Putamen (tissue), 1 donor: ENCODE measurements at regions not wholly inside any gene's neighbourhood (a gene's known extent, or its start where the extent isn't known, plus 50 kb on each side); places are given as distances from the start of the nearest gene placed in this dataset.

Experiments
- DNase-seq: peaks from one replicate; pipeline ENCODE4 v3.0.0-alpha.2; 2016; ENCODE audit warnings: low spot score

DNA sequence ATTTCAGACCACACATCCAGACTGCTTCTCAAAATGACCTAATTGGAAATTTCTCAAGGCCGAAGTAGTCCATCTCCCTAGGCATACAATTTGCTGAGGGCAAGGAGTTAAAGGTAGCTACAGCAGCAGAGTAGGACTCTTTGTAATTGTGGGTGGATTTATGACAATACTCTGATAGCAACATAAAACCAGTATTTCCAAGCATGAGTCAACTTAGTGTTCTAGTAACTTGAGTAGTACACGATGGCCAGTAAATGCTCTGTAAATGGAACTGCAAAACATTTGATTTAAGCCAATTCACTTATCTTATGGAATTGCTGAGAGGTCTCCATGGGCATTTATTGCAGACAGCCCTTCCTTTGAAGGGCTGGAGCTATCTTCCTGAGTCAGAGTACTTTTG, 352.2 kb downstream of the PLK2 start:
- no peak for DNase-seq

DNA sequence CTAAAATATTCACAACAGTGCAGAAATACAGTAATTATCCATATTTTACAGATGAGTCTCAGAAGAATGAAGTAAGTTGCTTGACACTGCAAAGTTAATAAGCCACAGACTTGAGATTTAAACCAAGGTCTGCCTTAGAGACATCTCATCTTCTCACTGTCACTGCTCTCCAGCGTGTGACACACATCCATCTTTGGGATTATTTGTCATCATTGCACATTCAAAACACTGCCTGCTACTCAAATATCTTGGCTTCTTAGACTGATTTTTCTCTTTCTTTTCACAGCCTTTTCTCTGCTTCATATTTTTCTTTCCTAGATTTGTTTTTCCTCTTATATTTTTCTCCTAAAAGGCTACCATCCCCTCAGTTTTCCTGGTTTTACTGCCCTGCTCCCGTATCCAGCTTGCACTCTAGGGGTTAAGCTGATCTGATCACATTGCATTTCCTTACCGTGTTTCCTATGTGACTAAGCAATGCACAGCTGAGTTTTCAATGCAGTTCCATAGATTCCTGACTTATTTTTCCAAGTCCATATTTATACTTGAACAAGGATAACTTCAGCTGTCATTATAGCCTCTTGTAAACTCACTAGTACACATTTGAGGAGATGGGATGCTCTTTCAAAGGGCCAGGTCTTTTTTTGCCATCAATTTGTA, 353.0 kb downstream of the PLK2 start:
- no peak for DNase-seq

DNA sequence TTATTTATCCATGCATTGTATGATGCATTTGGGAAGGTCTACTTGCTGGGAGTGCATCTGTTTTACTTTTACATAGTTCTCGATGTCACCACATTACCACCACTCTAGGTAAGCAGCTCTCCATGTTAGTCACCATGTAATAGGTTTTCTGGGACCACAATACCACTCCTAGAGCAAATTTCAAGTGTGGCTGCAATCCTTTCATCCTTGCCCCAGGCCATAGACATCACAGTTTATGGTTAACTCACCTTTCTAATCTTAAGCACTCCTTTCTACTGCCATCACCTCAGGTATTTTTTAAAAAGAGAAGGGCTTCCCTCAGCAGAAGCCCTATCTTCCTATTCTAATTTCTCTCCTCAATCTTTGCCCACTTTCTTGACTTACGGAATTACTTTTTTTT, 354.1 kb downstream of the PLK2 start:
- DNase-seq = no peak

DNA sequence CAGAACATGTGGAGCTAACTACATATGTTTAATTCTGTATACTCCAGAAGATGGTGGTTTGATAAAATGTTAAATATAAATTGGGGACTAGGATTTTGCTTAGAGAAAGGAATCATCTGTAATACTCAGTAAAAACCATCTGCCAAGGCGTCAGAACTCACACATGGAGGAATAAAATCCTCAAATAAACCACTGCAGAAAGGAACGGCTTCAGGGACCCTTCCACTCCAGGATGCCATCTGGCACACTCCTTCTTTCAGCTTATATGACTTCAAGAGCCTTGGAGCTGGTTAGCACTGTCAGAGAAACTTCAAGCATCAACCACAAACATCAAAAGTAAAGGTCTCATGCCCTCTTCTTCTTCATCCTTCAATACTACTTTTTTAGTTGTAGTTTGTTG, 360.6 kb downstream of the PLK2 start:
- DNase-seq = no peak

DNA sequence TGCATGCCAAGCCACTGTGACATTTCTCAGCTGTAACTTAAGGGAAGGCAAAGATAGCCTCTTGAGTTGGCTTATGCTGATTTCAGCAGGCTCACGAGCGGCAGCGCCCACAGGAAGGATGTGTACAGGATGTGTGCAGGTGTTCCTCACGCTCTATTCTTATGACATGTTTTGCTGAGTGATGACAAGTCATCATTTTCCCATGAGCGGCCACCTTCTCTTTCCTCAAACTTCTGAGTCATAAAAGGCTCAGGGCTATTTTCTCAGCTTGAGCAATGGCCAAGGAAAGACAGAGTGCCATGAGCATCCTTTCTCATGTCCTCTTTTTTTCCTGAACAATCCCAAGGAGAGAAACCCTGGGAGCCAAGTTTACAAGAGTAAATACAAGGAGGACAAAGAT, 365.9 kb downstream of the PLK2 start:
- DNase-seq = no peak

DNA sequence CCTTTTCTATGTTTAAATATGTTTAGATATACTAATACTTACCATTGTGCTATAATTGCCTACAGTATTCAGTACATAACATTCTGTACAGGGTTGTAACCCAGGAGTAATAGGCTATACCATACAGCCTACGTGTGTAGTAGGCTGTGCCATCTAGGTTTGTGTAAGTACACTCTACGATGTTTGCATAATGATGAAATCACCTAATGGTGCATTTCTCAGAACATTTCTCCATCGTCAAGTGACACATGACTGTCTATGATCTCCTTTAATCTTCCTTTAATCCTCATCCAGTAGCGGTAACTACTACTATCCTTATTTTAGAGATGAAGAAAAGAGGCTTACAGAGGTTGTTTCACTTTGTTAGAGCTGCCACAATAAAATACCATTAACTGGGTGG, 369.2 kb downstream of the PLK2 start:
- no peak for DNase-seq

DNA sequence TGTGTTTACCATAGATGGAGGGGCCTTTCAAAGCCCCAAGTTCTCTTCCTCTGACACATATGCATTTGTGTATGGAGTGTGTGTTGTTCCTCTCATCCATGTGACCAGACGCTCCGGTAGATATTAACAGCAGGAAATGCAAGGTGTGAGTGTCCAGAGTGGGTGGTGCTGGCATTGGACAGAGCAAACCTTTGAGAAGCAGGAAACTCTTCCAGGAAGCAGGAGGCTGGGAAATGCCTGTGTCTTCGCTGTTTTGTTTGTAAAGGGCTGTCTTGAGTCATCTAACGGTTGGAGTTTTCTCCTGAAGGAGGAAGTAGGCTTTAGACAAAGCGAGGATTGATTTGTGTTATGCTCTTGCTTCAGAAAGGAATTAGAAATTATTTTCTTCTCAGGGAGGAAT, 370.9 kb downstream of the PLK2 start:
- DNase-seq = no peak

DNA sequence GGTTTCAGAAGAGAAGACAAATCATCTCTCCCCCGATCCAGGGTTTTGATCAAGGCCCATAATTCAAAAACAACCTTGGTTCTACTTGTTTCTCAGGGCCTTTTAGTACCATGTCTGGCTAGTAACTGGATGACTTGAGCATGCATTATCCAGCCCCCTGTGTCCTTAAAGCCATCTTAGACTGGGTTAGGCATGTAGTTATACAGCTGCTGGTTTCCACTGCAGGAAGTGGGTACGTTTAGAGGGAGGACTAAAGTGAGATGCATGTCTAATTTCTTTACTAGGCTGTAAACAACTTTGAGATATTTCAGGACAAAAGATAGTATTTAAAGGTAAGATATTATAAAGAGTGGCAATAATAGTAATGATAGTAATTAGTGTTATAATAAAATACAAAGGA, 372.0 kb downstream of the PLK2 start:
- no peak for DNase-seq

DNA sequence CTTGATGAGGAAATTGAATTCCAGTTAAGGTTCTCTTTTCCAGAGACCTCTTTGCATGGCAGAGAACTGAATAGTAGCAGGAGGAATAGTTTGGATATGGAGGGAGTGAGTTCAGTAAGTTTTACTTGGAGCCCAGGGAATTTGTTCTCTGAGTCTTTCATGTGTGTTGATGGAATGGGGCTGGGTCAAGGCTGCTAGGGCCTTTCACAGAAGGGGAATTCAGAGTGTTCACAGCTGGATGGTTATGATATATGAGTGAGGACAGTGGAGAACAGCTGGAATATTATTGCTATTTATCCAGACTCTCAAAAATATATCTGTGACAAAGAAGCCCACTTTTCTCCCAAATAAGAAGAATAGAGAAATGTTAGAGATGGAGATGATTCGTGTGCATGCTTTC, 372.8 kb downstream of the PLK2 start:
- DNase-seq = no peak

DNA sequence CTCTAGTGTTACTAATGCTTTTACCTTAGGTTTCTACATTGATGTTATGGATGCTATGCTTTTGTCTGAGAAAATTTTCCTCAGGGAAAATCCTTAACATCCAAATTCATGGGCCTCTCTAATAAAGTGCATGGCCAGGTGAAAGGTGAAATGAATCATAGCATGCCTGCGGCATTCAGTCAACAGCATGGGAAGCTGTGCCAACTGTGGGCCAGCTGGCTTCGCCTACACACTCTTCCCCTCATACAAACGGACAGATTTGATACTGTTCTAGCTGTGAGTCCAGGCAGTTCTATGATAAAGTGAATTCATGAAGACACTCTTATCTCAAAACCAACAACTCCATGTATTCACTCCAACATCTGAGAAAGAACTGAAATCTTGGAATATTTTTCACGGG, 374.1 kb downstream of the PLK2 start:
- no peak for DNase-seq

DNA sequence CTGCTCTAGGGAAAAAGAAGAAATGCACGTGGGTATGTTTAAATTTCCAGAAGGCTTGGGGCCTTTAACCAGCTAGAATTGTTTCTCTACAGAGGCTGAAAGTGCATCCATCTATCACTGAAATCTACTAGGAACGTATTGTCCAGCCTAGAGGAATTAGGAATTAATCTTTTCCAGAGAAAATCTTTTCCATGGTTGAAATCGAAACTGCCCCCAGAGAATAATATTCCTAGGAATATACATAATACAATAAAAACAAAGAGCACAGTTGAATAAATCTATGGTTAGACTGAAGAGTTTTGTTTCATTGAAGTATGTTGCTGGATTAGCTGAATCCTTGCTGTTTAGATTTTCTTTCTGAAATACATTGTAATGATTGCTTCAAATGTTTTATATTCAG, 378.5 kb downstream of the PLK2 start:
- DNase-seq = no peak

DNA sequence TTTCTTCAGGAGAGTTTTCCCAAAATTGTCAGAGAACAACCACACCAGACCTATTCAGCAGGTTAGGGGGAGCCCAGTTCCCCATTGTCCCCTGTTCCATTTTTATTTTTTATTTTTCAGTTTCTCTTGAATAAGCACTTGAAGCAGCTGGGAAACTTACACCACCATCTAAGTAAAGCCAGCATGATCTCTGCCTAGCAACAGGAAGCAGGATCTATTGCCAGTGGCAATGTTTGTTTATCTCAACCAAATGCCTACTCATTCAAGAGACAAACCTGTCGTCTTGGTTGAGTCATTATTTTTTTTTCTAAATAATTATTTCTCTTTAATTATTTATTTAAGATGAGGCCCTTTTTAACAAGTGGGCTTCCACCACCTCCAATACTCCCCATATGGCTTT, 379.3 kb downstream of the PLK2 start:
- no peak for DNase-seq

DNA sequence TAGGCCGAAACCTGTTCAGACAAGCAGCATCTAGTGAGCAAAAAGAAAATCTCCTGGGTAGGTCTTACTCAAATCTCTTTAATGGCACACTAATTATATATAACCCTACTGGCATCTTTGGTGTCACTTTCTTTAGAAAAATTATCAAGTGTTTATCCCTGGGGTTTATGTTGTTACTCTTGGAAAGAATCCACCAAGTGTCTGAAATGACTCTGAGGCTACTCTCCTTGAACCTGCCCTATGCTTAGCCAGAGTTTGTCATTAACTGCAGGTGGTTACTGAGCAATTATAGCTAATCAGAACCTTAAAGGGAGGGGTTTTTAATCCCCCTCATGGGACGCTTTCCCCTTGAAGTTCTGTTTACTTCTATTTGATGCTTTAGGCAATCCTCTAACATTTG, 381.9 kb downstream of the PLK2 start:
- no peak for DNase-seq

DNA sequence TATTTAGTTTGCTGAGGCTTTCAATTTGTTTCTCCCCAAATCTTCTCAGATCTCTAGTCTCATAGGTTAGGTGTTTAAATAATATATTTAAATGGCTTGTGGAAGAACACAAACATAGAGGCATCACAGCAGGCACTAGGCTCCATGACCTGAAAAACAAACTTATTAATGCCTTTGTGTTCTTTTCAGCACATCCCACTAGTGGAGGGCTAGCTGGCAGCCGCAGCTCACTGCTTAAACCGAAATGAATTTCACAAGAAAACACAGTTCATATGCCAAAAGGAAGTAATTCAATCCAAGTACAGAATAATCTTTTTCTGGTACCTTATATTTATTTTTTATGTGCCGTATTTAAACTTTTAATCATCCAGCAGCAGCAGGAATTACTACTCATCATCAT, 382.5 kb downstream of the PLK2 start:
- DNase-seq = no peak

DNA sequence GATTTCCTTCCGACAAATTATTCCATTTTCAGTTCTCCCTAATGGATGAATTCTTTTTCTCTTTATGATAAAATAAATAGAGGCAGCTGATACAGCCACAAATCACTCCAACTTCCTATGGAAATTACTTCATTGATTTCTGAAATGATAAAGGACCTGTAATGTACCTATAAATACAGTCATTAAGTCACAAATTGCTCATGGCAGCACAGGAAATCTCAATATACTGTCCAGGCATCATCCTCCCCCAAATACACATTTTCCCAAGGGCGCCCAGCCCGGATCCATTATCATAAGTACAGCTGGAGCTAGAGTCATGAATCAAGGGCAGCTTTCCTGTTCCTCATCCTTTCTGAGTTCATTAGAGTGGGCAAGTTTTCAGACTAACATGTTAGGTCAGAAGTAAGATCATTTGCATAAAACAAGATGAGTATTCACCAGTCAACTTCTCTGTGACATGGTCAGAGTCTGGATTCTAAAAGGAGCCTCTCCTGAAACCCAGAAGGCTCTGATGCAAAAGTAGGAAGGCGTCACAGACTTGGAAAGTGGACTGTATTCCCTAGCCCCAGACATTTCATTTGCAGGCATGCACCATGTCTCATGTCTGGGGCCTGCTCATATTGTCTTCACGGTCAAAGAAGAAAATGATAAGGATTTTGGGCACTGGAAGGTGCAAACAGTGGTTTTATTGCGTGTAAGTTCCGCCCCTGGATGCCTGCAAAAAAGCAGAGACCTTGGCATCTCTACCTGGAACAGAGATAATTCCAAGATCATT, 383.2 kb downstream of the PLK2 start:
- no peak for DNase-seq

DNA sequence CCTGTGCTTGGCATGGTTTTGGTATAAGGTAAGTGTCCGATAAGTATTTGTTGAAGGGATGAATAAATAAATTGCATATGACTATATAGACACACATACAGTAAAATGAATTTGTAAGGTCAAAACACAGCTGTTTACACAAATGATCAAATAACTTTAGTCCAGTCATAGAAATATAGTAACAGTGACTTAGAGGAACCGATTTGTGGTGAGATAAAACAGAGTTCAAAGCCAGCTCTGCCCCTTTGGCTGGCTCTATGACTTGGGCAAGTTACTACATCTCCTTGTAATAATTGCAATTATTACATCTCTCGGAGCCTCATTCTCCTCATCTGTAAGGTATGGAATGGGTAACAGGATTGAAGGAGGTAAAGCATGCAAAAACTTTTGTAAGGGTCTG, 384.0 kb downstream of the PLK2 start:
- DNase-seq = no peak

DNA sequence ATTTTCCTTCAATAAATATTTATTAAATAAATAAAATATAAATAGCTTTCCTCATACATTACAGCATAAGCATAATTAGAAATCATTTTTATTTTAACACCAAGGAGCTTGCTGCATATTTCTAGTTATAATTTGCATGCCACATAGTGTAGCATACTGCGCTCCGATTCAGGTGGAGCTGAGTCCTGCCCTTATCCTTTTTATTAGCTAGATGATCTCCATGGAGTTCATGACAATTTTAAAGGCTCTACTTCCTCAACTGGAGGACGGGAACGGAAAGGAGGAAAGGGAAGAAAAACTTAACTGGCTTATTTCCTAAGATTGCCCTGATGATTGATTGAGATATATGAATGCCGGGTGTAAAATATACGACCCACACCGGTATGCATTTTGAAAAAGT, 385.2 kb downstream of the PLK2 start:
- no peak for DNase-seq

DNA sequence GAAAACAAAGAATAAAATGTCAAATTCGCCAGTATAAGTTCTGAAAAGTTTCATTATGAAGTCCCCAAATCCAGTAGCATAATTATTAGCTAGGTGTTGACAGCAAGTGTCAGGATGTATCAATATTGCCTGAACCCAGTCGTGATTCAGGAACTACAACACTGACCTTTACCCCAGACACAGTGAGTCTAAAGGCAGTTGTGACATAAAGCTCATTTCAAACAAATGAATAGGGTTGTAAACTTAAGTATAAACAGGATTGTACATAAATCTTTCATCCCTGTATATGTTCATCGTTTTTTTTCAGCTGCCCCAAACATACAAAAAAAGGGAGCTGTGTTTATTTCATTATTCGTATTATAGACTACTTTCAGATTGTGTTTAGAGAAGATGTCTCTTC, 385.7 kb downstream of the PLK2 start:
- DNase-seq = no peak

DNA sequence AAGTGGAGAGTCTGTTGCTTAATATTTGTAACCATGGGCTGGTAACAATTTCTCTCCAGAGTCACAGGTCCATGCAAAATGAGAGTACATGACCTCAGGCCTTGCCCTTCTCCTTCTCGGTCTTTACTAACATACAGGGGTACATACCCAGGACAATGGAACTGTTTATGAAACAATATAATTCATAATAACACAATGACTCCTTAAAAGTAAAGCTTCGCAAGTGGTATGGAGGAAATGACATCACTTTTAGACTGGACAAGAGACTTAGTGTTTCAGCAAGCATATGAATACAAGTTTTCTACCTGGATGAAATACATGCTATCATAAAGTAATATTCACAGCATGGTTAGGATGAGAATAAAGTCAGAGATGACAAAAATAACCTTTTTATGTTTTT, 386.6 kb downstream of the PLK2 start:
- no peak for DNase-seq

DNA sequence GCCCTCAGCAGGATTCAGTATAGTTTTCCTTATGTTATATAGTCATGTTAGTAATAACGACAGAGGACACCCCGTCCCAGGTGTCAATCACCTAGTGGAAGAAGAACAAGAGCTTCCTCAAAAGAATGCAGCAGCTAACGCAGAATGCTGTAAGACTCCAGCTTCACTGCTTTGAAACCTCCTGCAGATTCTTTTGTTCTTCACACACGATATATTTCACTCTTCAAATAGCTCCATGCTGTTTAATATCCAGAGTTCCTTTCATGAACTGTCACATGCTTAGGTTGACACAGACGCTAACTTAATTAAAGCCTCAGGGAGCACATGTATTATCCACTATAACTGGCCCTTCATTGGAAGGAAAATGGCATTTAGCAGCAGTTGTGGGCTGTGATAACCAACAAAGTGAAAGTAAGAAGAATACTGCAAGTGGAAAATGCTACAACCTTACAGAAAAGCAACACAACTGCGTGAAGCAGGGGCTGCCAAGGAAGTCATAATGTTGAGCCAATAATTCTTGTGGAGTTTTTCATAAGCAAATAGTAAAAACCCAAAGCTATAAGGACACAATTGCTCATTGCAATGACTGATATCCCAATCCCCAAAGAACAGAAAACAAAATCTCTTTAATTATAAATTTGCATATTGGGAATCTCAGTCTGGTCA, 387.5 kb downstream of the PLK2 start:
- DNase-seq = no peak

DNA sequence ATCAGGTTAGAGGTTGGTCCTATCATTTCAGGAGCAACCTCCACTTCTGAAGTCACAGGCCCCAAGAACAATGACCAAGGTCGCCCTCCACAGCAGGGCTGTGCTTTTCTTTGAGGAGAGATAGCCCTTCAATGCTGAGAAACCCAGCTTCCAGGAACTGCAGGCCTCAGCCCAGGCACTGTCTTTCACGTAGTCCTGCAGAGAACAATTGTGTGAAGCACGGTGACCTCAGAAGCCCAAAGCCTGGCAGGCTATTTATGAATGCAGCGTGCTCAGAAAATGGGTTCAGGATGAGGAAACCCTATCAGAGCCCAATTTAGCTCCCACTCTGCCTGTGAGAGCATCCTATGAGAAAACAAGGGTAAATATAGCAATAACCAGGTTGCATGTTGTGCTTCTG, 388.3 kb downstream of the PLK2 start:
- no peak for DNase-seq

DNA sequence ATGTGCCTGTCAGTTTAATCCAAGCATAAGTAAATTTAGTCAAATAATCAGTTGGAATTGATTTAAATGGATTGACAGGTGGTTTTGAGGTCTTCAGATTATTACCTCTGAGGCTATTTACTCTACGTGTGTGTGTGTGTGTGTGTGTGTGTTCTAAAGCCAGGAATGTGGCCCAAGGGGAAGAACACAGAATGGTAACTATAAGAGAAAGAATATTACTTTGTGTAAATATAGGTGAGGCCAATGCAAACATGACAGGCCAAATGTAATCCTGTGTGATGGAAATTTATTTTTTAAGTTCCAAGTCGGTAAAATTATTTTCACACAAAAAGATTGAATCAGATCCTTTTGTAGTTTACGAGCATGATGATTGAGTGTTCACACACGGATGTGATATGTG, 390.0 kb downstream of the PLK2 start:
- no peak for DNase-seq

DNA sequence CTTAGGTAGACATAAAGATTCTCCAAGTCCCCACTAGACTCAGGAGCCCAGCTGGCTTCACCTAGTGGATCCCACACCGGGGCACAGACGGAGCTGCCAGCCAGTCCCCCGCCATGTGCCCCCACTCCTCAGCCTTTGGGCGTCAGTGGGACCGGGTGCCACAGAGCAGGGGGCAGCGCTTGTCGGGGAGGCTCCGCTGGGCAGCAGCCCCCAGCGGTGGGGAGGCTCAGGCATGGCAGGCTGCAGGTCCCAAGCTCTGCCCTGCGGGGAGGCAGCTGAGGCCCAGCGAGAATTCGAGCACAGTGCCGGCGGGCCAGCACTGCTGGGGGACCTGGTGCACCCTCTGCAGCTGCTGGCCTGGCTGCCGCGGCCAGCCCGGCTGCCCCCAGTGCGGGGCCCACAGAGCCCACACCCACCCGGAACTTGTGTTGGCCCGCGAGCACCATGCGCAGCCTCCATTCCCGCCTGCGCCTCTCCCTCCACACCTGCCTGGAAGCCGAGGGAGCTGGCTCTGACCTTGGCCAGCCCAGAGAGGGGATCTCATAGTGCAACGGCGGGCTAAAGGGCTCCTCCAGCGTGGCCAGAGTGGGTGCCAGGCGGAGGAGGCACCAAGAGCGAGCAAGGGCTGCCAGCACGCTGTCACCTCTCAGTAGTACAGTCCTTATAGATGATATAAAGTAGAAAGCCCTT, 390.7 kb downstream of the PLK2 start:
- no peak for DNase-seq
